B cell (primary cell): ENCODE measurements at regions not wholly inside any gene's neighbourhood (a gene's known extent, or its start where the extent isn't known, plus 50 kb on each side); places are given as distances from the start of the nearest gene placed in this dataset.

ENCODE experiments used
- EZH2 ChIP-seq: IDR thresholded peaks from 2 replicates; pipeline ENCODE4 v1.6.1; 2012; ENCODE audit warnings: borderline replicate concordance, low read depth, mild to moderate bottlenecking, moderate library complexity, low read length; ENCODE audit not compliant: insufficient read depth, poor library complexity, severe bottlenecking
- TF ChIP-seq, protein P1 (sequence below): fragments of 200-600 bp; IDR thresholded peaks from one replicate; pipeline ENCODE4 v1.8.0; 2022; ENCODE audit warnings: antibody characterized with exemption, mild to moderate bottlenecking

DNA sequence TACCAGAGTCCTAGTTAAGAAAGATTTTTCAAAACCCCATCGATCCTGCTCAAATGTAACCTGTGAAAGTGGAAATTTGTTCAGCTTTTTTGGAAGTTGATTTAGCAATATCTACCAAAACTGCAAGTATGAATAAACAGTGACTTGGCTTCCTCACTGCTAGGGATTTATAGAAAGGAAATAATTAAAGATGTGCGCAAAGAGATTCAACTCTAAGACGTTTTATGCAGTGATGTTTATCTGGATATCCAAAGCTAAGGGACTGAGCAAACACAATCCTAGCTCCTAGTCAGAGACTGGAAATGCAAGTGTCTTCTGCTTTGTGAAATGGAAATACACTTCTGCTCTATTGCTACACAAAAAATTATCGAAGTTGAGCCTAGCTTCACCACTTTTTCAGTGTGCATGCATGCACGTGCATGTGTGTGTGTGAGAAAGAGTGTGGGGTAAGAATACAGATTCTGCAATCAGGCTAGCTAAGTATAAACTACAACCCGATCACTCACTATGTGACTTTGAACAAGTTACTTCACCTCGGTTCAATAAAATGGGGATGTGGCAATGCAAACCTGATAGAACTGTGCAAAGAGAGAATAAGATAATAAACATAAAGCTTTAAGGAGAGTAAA lies 52.1 kb upstream of the FOXF1 start:
- TF ChIP-seq, protein P1, sequence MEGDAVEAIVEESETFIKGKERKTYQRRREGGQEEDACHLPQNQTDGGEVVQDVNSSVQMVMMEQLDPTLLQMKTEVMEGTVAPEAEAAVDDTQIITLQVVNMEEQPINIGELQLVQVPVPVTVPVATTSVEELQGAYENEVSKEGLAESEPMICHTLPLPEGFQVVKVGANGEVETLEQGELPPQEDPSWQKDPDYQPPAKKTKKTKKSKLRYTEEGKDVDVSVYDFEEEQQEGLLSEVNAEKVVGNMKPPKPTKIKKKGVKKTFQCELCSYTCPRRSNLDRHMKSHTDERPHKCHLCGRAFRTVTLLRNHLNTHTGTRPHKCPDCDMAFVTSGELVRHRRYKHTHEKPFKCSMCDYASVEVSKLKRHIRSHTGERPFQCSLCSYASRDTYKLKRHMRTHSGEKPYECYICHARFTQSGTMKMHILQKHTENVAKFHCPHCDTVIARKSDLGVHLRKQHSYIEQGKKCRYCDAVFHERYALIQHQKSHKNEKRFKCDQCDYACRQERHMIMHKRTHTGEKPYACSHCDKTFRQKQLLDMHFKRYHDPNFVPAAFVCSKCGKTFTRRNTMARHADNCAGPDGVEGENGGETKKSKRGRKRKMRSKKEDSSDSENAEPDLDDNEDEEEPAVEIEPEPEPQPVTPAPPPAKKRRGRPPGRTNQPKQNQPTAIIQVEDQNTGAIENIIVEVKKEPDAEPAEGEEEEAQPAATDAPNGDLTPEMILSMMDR = no peak
- TF ChIP-seq EZH2 = no peak
